ENCODE measurements at regions not wholly inside any gene's neighbourhood (a gene's known extent, or its start where the extent isn't known, plus 50 kb on each side); places are given as distances from the start of the nearest gene placed in this dataset.

- TF ChIP-seq CTCF (IDR thresholded peaks at IDR 0.05), result no peak
- TF ChIP-seq POLR2A (IDR thresholded peaks at IDR 0.05), result no peak
Observed at GRCh38 chr11:93080146-93080759, 110.8 kb downstream of the MTNR1B start.

All from lower leg skin (tissue), 3 donors.